ENCODE measurements at regions not wholly inside any gene's neighbourhood (a gene's known extent, or its start where the extent isn't known, plus 50 kb on each side); places are given as distances from the start of the nearest gene placed in this dataset.

GRCh38 chr11:115092516-115092915, 411.7 kb downstream of the CADM1 start (continued):
- TF ChIP-seq ZBTB11 (CRISPR knock-in tag; IDR thresholded peaks at IDR 0.05), result no peak

DNA sequence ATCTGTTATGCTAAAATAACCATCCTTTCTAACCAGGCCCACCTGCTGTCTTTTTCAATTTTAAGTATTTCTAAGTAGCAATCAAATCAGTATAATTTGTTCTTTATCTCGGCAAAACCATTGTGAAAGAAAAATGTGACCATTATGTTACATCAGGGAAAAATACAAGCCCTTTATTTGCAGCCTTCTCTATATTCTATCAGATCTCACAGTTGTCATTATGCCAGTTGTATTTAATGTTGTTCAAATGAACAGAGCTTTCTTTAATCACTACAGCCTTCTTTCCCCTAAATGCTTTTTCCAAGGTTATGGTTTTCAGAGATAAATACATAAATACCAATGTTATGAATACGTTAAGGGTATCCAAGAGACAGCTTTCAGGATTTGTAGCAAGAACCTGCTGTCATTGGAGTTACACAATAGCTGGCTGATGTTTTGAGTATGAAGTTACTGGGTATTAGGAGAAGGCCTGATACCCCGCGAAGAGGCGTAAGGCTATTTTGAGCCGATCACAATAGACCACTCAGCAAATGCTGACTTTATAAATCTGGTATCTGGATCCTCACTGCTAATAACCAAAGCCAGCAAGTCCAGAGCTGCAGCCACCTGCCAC, 406.3 kb downstream of the CADM1 start:
- Histone ChIP-seq H2AFZ (ENCODE audit: control insufficient read depth, low read depth, low read length) (no peak overlapping the region), H3K4me2 (ENCODE audit: control insufficient read depth, insufficient read depth) (no peak overlapping the region), H3K27me3 (replicated peaks in 1 of 2; ENCODE audit: control insufficient read depth in 2 of 2, insufficient read depth in 2 of 2, low read length in 1 of 2) (peaks cover 0 to 2% of the 10 kb centered on the region in 2 experiments; a peak in 2 of 4 replicates), H3K4me3 (no peak overlapping the region), H4K20me1 (ENCODE audit: control insufficient read depth, insufficient read depth) (no peaks in the 10 kb centered on the region), H3K4me1 (ENCODE audit: control insufficient read depth, insufficient read depth, low read length) (no peaks in the 10 kb centered on the region), H3K36me3 (ENCODE audit: control insufficient read depth in 2 of 2, insufficient read depth in 2 of 2, low read length in 1 of 2) (no peaks in the 10 kb centered on the region), H3K27ac (ENCODE audit: control insufficient read depth, insufficient read depth) (no peak overlapping the region), H3K9ac (ENCODE audit: control insufficient read depth, insufficient read depth, low read length) (no peak overlapping the region), H3K79me2 (ENCODE audit: control insufficient read depth, insufficient read depth, low read length) (no peaks in the 10 kb centered on the region), H3K9me3 (replicated peaks; ENCODE audit: control insufficient read depth, insufficient read depth, low read length) (no peaks in the 10 kb centered on the region)
- ATAC-seq (no peak), FAIRE-seq (no peak), DNase-seq (ENCODE audit: low read depth, low spot score) (no peak)
- POLR2A ChIA-PET, result no interaction called here
- 52% methylated on average over 6 of the region's 6 CpGs for WGBS (ENCODE audit: insufficient coverage, insufficient replicate concordance, low lambda C conversion rate, missing lambda C conversion rate)
- BruUV-seq (replicated peaks), result no TSS peak
- CTCF ChIA-PET, result no interaction called here
- RAD21 ChIA-PET (ENCODE audit: unreplicated experiment), result no interaction called here
- intact Hi-C loops (cut with micrococcal nuclease; ENCODE audit: unreplicated experiment) (no loop called here), in situ Hi-C loops (cut with MboI) (loop anchor here (10.0 kb wide), 1 partner anchor 57 kb away; no protein-coding TSS in a partner anchor)
- SMC1A ChIA-PET (ENCODE audit: uncharacterized antibody, unreplicated experiment), result no interaction called here
- TF ChIP-seq MYC (IDR thresholded peaks at IDR 0.05; ENCODE audit: insufficient read depth, insufficient read length, insufficient replicate concordance, low read length, severe bottlenecking) (no peak), NKRF (conservative IDR thresholded peaks at IDR 0.05) (no peak), YY1 (IDR thresholded peaks at IDR 0.05; ENCODE audit: low read depth, low read length) (no peak), TCF7 (IDR thresholded peaks at IDR 0.05; ENCODE audit: borderline replicate concordance) (no peak), SUZ12 (IDR thresholded peaks at IDR 0.05; ENCODE audit: unreplicated experiment) (no peak), KDM1A (IDR thresholded peaks at IDR 0.05; ENCODE audit: borderline replicate concordance) (no peak)
- TF ChIP-seq, protein P1, sequence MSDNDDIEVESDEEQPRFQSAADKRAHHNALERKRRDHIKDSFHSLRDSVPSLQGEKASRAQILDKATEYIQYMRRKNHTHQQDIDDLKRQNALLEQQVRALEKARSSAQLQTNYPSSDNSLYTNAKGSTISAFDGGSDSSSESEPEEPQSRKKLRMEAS (IDR thresholded peaks at IDR 0.05; ENCODE audit: low read depth, low read length), result no peak
- TF ChIP-seq, protein P2, sequence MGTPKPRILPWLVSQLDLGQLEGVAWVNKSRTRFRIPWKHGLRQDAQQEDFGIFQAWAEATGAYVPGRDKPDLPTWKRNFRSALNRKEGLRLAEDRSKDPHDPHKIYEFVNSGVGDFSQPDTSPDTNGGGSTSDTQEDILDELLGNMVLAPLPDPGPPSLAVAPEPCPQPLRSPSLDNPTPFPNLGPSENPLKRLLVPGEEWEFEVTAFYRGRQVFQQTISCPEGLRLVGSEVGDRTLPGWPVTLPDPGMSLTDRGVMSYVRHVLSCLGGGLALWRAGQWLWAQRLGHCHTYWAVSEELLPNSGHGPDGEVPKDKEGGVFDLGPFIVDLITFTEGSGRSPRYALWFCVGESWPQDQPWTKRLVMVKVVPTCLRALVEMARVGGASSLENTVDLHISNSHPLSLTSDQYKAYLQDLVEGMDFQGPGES (IDR thresholded peaks at IDR 0.05), result no peak
- TF ChIP-seq, protein P3, sequence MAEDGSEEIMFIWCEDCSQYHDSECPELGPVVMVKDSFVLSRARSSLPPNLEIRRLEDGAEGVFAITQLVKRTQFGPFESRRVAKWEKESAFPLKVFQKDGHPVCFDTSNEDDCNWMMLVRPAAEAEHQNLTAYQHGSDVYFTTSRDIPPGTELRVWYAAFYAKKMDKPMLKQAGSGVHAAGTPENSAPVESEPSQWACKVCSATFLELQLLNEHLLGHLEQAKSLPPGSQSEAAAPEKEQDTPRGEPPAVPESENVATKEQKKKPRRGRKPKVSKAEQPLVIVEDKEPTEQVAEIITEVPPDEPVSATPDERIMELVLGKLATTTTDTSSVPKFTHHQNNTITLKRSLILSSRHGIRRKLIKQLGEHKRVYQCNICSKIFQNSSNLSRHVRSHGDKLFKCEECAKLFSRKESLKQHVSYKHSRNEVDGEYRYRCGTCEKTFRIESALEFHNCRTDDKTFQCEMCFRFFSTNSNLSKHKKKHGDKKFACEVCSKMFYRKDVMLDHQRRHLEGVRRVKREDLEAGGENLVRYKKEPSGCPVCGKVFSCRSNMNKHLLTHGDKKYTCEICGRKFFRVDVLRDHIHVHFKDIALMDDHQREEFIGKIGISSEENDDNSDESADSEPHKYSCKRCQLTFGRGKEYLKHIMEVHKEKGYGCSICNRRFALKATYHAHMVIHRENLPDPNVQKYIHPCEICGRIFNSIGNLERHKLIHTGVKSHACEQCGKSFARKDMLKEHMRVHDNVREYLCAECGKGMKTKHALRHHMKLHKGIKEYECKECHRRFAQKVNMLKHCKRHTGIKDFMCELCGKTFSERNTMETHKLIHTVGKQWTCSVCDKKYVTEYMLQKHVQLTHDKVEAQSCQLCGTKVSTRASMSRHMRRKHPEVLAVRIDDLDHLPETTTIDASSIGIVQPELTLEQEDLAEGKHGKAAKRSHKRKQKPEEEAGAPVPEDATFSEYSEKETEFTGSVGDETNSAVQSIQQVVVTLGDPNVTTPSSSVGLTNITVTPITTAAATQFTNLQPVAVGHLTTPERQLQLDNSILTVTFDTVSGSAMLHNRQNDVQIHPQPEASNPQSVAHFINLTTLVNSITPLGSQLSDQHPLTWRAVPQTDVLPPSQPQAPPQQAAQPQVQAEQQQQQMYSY (CRISPR knock-in tag; IDR thresholded peaks at IDR 0.05), result no peak

Measured in GM12878 (cell line).